ENCODE measurements at regions not wholly inside any gene's neighbourhood (a gene's known extent, or its start where the extent isn't known, plus 50 kb on each side); places are given as distances from the start of the nearest gene placed in this dataset.
A peak's percentile ranks its signal among the peaks of the same experiment; 100 is the strongest.

DNA sequence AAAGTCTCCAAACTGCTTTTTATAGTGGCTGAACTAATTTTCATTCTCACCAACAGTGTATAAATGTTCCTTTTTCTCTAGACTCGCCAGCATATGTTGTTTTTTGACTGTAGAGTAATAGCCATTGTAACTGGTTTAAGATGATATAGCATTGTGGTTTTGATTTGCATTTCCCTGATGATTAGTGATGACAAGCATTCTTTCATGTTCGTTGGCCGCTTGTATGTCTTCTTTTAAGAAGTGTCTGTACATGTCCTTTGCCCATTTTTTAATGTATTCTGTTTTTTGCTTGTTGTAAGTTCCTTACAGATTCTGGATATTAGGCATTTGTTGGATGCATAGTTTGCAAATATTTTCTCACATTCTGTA lies 404.9 kb downstream of the FLRT2 start (continued):
- no peak for TF ChIP-seq MEF2A (IDR thresholded peaks at IDR 0.05; ENCODE audit: insufficient read depth, low read depth, low read length)
- TF ChIP-seq CEBPB (IDR thresholded peaks at IDR 0.05; ENCODE audit: borderline replicate concordance in 1 of 2, low read depth in 2 of 2, low read length in 2 of 2) = no peak
- TF ChIP-seq, protein P1, sequence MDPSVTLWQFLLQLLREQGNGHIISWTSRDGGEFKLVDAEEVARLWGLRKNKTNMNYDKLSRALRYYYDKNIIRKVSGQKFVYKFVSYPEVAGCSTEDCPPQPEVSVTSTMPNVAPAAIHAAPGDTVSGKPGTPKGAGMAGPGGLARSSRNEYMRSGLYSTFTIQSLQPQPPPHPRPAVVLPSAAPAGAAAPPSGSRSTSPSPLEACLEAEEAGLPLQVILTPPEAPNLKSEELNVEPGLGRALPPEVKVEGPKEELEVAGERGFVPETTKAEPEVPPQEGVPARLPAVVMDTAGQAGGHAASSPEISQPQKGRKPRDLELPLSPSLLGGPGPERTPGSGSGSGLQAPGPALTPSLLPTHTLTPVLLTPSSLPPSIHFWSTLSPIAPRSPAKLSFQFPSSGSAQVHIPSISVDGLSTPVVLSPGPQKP (IDR thresholded peaks at IDR 0.05; ENCODE audit: low read depth, low read length) = no peak
- no peak for TF ChIP-seq STAT3 (IDR thresholded peaks at IDR 0.05; ENCODE audit: low read depth, low read length)
- TF ChIP-seq, protein P2, sequence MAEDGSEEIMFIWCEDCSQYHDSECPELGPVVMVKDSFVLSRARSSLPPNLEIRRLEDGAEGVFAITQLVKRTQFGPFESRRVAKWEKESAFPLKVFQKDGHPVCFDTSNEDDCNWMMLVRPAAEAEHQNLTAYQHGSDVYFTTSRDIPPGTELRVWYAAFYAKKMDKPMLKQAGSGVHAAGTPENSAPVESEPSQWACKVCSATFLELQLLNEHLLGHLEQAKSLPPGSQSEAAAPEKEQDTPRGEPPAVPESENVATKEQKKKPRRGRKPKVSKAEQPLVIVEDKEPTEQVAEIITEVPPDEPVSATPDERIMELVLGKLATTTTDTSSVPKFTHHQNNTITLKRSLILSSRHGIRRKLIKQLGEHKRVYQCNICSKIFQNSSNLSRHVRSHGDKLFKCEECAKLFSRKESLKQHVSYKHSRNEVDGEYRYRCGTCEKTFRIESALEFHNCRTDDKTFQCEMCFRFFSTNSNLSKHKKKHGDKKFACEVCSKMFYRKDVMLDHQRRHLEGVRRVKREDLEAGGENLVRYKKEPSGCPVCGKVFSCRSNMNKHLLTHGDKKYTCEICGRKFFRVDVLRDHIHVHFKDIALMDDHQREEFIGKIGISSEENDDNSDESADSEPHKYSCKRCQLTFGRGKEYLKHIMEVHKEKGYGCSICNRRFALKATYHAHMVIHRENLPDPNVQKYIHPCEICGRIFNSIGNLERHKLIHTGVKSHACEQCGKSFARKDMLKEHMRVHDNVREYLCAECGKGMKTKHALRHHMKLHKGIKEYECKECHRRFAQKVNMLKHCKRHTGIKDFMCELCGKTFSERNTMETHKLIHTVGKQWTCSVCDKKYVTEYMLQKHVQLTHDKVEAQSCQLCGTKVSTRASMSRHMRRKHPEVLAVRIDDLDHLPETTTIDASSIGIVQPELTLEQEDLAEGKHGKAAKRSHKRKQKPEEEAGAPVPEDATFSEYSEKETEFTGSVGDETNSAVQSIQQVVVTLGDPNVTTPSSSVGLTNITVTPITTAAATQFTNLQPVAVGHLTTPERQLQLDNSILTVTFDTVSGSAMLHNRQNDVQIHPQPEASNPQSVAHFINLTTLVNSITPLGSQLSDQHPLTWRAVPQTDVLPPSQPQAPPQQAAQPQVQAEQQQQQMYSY (CRISPR knock-in tag; IDR thresholded peaks at IDR 0.05) = no peak
- TF ChIP-seq FOXM1 (IDR thresholded peaks at IDR 0.05; ENCODE audit: low read depth, low read length) = no peak
- no peak for TF ChIP-seq PML (IDR thresholded peaks at IDR 0.05; ENCODE audit: low read length)
- TF ChIP-seq, protein P3, sequence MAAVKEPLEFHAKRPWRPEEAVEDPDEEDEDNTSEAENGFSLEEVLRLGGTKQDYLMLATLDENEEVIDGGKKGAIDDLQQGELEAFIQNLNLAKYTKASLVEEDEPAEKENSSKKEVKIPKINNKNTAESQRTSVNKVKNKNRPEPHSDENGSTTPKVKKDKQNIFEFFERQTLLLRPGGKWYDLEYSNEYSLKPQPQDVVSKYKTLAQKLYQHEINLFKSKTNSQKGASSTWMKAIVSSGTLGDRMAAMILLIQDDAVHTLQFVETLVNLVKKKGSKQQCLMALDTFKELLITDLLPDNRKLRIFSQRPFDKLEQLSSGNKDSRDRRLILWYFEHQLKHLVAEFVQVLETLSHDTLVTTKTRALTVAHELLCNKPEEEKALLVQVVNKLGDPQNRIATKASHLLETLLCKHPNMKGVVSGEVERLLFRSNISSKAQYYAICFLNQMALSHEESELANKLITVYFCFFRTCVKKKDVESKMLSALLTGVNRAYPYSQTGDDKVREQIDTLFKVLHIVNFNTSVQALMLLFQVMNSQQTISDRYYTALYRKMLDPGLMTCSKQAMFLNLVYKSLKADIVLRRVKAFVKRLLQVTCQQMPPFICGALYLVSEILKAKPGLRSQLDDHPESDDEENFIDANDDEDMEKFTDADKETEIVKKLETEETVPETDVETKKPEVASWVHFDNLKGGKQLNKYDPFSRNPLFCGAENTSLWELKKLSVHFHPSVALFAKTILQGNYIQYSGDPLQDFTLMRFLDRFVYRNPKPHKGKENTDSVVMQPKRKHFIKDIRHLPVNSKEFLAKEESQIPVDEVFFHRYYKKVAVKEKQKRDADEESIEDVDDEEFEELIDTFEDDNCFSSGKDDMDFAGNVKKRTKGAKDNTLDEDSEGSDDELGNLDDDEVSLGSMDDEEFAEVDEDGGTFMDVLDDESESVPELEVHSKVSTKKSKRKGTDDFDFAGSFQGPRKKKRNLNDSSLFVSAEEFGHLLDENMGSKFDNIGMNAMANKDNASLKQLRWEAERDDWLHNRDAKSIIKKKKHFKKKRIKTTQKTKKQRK (IDR thresholded peaks at IDR 0.05; ENCODE audit: low read depth, low read length) = no peak
- no peak for TF ChIP-seq MXI1 (IDR thresholded peaks at IDR 0.05; ENCODE audit: low read depth, low read length)
- no peak for TF ChIP-seq SUPT20H (IDR thresholded peaks at IDR 0.05; ENCODE audit: borderline replicate concordance, control insufficient read depth, low read depth, low read length)
- TF ChIP-seq, protein P4, sequence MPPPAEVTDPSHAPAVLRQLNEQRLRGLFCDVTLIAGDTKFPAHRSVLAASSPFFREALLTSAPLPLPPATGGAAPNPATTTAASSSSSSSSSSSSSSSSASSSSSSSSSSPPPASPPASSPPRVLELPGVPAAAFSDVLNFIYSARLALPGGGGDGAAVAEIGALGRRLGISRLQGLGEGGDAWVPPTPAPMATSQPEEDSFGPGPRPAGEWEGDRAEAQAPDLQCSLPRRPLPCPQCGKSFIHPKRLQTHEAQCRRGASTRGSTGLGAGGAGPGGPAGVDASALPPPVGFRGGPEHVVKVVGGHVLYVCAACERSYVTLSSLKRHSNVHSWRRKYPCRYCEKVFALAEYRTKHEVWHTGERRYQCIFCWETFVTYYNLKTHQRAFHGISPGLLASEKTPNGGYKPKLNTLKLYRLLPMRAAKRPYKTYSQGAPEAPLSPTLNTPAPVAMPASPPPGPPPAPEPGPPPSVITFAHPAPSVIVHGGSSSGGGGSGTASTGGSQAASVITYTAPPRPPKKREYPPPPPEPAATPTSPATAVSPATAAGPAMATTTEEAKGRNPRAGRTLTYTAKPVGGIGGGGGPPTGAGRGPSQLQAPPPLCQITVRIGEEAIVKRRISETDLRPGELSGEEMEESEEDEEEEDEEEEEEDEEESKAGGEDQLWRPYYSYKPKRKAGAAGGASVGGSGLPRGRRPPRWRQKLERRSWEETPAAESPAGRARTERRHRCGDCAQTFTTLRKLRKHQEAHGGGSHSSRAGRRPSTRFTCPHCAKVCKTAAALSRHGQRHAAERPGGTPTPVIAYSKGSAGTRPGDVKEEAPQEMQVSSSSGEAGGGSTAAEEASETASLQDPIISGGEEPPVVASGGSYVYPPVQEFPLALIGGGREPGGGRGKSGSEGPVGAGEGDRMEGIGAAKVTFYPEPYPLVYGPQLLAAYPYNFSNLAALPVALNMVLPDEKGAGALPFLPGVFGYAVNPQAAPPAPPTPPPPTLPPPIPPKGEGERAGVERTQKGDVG (CRISPR knock-in tag; IDR thresholded peaks at IDR 0.05) = no peak
- TF ChIP-seq SMARCA5 (IDR thresholded peaks at IDR 0.05) = 0 out of 2 replicates have a peak, but pooled peaks have one; percentile 47
- TF ChIP-seq PAX5 (IDR thresholded peaks at IDR 0.05; ENCODE audit: borderline replicate concordance, low read depth, low read length) = no peak
- TF ChIP-seq PAX8 (IDR thresholded peaks at IDR 0.05) = no peak
- no peak for TF ChIP-seq HDAC6 (IDR thresholded peaks at IDR 0.05; ENCODE audit: unreplicated experiment)
- no peak for TF ChIP-seq SIX5 (IDR thresholded peaks at IDR 0.05; ENCODE audit: low read depth, low read length, severe bottlenecking)
- no peak for TF ChIP-seq BCL11A (IDR thresholded peaks at IDR 0.05; ENCODE audit: low read depth, low read length)
- TF ChIP-seq TCF7 (IDR thresholded peaks at IDR 0.05; ENCODE audit: borderline replicate concordance) = no peak
- TF ChIP-seq BHLHE40 (IDR thresholded peaks at IDR 0.05; ENCODE audit: borderline replicate concordance in 1 of 2, low read depth in 2 of 2, low read length in 1 of 2) = no peak; a peak in 1 of 4 replicates
- TF ChIP-seq, protein P5, sequence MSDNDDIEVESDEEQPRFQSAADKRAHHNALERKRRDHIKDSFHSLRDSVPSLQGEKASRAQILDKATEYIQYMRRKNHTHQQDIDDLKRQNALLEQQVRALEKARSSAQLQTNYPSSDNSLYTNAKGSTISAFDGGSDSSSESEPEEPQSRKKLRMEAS (IDR thresholded peaks at IDR 0.05; ENCODE audit: low read depth, low read length) = no peak
